Glutamatergic neuron (in vitro differentiated cells): ENCODE measurements at regions not wholly inside any gene's neighbourhood (a gene's known extent, or its start where the extent isn't known, plus 50 kb on each side); places are given as distances from the start of the nearest gene placed in this dataset.

ENCODE experiments used
- DNase-seq: peaks from one replicate; pipeline ENCODE4 v3.0.0; 2022
- H3K27ac Mint-ChIP-seq: one replicate; pipeline ENCODE4 v1.8.0; 2020; ENCODE audit warnings: mild to moderate bottlenecking, mixed read lengths, inconsistent platforms; ENCODE audit not compliant: unreplicated experiment
- H3K27me3 Mint-ChIP-seq: one replicate; pipeline ENCODE4 v1.8.0; 2020; ENCODE audit warnings: mild to moderate bottlenecking, moderate library complexity, mixed read lengths, inconsistent platforms; ENCODE audit not compliant: unreplicated experiment
- H3K36me3 Mint-ChIP-seq: one replicate; pipeline ENCODE4 v1.8.0; 2020; ENCODE audit warnings: mild to moderate bottlenecking, mixed read lengths, inconsistent platforms; ENCODE audit not compliant: unreplicated experiment
- H3K4me1 Mint-ChIP-seq: one replicate; pipeline ENCODE4 v1.8.0; 2020; ENCODE audit warnings: mild to moderate bottlenecking, low read depth, mixed read lengths, inconsistent platforms; ENCODE audit not compliant: unreplicated experiment
- H3K4me3 Mint-ChIP-seq: one replicate; pipeline ENCODE4 v1.8.0; 2020; ENCODE audit warnings: mild to moderate bottlenecking, mixed read lengths, inconsistent platforms; ENCODE audit not compliant: unreplicated experiment
- H3K9me3 Mint-ChIP-seq: one replicate; pipeline ENCODE4 v1.8.0; 2020; ENCODE audit warnings: mild to moderate bottlenecking, moderate library complexity, mixed read lengths, inconsistent platforms; ENCODE audit not compliant: unreplicated experiment
- CTCF ChIP-seq: fragments of 200-600 bp; sonication (generic); IDR thresholded peaks from one replicate; pipeline ENCODE4 v1.5.0; 2021; ENCODE audit not compliant: partially characterized antibody, unreplicated experiment

- peaks cover 4% of the 10 kb centered on the region for H3K9me3 Mint-ChIP-seq
- no peak for TF ChIP-seq CTCF
- no peaks in the 10 kb centered on the region for H3K36me3 Mint-ChIP-seq
- H3K27me3 Mint-ChIP-seq = no peaks in the 10 kb centered on the region
- H3K4me1 Mint-ChIP-seq = peaks cover 17% of the 10 kb centered on the region
- no peak for DNase-seq
- H3K4me3 Mint-ChIP-seq = no peak overlapping the region
- no peak overlapping the region for H3K27ac Mint-ChIP-seq
Measured at GRCh38 chr4:32470087-32470585, 1750.0 kb downstream of the PCDH7 start.

GRCh38 chr4:32472918-32473317 lies 1752.7 kb downstream of the PCDH7 start:
- peaks cover 27% of the 10 kb centered on the region for H3K4me1 Mint-ChIP-seq
- no peak for TF ChIP-seq CTCF
- no peaks in the 10 kb centered on the region for H3K27me3 Mint-ChIP-seq
- H3K27ac Mint-ChIP-seq = peak overlapping the region; percentile 84
- peaks cover 4% of the 10 kb centered on the region for H3K9me3 Mint-ChIP-seq
- no peak overlapping the region for H3K4me3 Mint-ChIP-seq
- H3K36me3 Mint-ChIP-seq = no peaks in the 10 kb centered on the region
- peak; percentile 29 for DNase-seq

GRCh38 chr4:32475710-32476109 lies 1755.5 kb downstream of the PCDH7 start:
- TF ChIP-seq CTCF = no peak
- no peak for DNase-seq
- Mint-ChIP-seq H3K27ac (no peak overlapping the region), H3K27me3 (no peaks in the 10 kb centered on the region), H3K36me3 (no peaks in the 10 kb centered on the region), H3K9me3 (peaks cover 4% of the 10 kb centered on the region), H3K4me3 (no peak overlapping the region), H3K4me1 (peaks cover 28% of the 10 kb centered on the region)

GRCh38 chr4:32477518-32477917 lies 1757.3 kb downstream of the PCDH7 start:
- Mint-ChIP-seq H3K27ac (peak overlapping the region; percentile 80), H3K27me3 (no peaks in the 10 kb centered on the region), H3K9me3 (peaks cover 4% of the 10 kb centered on the region), H3K36me3 (no peaks in the 10 kb centered on the region), H3K4me3 (no peak overlapping the region), H3K4me1 (peaks cover 21% of the 10 kb centered on the region)
- no peak for DNase-seq
- no peak for TF ChIP-seq CTCF

GRCh38 chr4:32485956-32486355 lies 1765.8 kb downstream of the PCDH7 start:
- no peak overlapping the region for H3K27ac Mint-ChIP-seq
- TF ChIP-seq CTCF = no peak

More at GRCh38 chr4:32485956-32486355, 1765.8 kb downstream of the PCDH7 start:
- no peaks in the 10 kb centered on the region for H3K4me1 Mint-ChIP-seq
- no peaks in the 10 kb centered on the region for H3K36me3 Mint-ChIP-seq
- no peak overlapping the region for H3K4me3 Mint-ChIP-seq
- no peaks in the 10 kb centered on the region for H3K27me3 Mint-ChIP-seq
- H3K9me3 Mint-ChIP-seq = no peaks in the 10 kb centered on the region
- DNase-seq = no peak
